Heart left ventricle (tissue), 16 donors: ENCODE measurements at regions not wholly inside any gene's neighbourhood (a gene's known extent, or its start where the extent isn't known, plus 50 kb on each side); places are given as distances from the start of the nearest gene placed in this dataset.

Experiments
- ATAC-seq, 4 donors: fragments of 200-7000 bp; cut with Tn5 transposase; one replicate each; pipeline ENCODE4 v1.9.1; 2020 to 2022; ENCODE audit warnings: moderate library complexity in 4 of 4, mild to moderate bottlenecking in 3 of 4, moderate number of reproducible peaks in 1 of 4
- DNase-seq, 5 donors: peaks; one replicate each; pipeline ENCODE4 v3.0.0-alpha.2; 2020
- H3K27ac ChIP-seq, 12 donors: fragments of 200-600 bp; sonication (generic) in 4 of 12; one replicate each; pipeline versions ENCODE4 v1.5.0 to v1.8.0; 2016 to 2022; ENCODE audit warnings: mild to moderate bottlenecking in 2 of 12
- H3K27me3 ChIP-seq, 9 donors: fragments of 200-600 bp; sonication (generic) in 2 of 9; one replicate each; pipeline versions ENCODE4 v1.5.1 to v1.8.0; 2016 to 2022; ENCODE audit warnings: mild to moderate bottlenecking in 3 of 9
- H3K36me3 ChIP-seq, 9 donors: fragments of 200-600 bp; sonication (generic) in 2 of 9; one replicate each; pipeline versions ENCODE4 v1.5.0 to v1.8.0; 2018 to 2022; ENCODE audit warnings: mild to moderate bottlenecking in 2 of 9
- H3K4me1 ChIP-seq, 12 donors: fragments of 200-600 bp; sonication (generic) in 4 of 12; one replicate each; pipeline versions ENCODE4 v1.5.0 to v1.8.0; 2016 to 2022; ENCODE audit warnings: mild to moderate bottlenecking in 3 of 12
- H3K4me3 ChIP-seq, 12 donors: fragments of 200-600 bp; sonication (generic) in 4 of 12; one replicate each; pipeline versions ENCODE4 v1.5.0 to v1.8.0; 2017 to 2022; ENCODE audit warnings: mild to moderate bottlenecking in 9 of 12, moderate library complexity in 4 of 12
- H3K9me3 ChIP-seq, 12 donors: fragments of 200-600 bp; sonication (generic) in 4 of 12; one replicate each; pipeline versions ENCODE4 v1.5.0 to v1.8.0; 2016 to 2022; ENCODE audit warnings: mild to moderate bottlenecking in 1 of 12
- CTCF ChIP-seq, 12 donors: fragments of 200-600 bp; sonication (generic) in 4 of 12; IDR thresholded peaks; one replicate each; pipeline versions ENCODE4 v1.5.0 to v1.8.0; 2018 to 2022; ENCODE audit warnings: antibody characterized with exemption in 12 of 12, mild to moderate bottlenecking in 5 of 12
- POLR2A ChIP-seq, 2 donors: fragments of 450-650 bp; IDR thresholded peaks; one replicate each; pipeline ENCODE4 v1.6.1; 2017; ENCODE audit warnings: antibody characterized with exemption in 2 of 2, mild to moderate bottlenecking in 2 of 2, moderate library complexity in 2 of 2
- WGBS, 4 donors: extraction: QIAGEN DNeasy Blood & Tissue Kit in 2 of 4; methylation state at CpG; one replicate each; pipeline versions ENCODE4 v1.1.5 to v1.1.7; 2013 to 2018; 5-methylcytosine and 5-hydroxymethylcytosine counted together
- intact Hi-C, 10 donors: fragments of 100-400 bp; cut with DNase I; formaldehyde crosslinking; loops; one replicate each; pipeline versions ENCODE4 v1.11.1 to v1.14.2; 2022
- donor health status: ischemic (EF 13 %, LVEDD 7.1; RV severe dilation, severe dysfunction).
- donor health status: healthy with polysubstance abuse.
- donor health status: DM: no; HTN: yes; CAD: no.
- donor health status: DM: no; HTN: no; CAD: no.
- donor health status: ischemic (EF 25% LVEDD 6.9; RV normal size, moderate dysfunction).
- donor health status: ischemic (EF 25% LVEDD 5.7; RV mildly dilated, moderate dysfunction).
- donor health status: healthy.
- donor health status: DM: yes; HTN: yes; CAD: no.
- donor health status: ischemic (EF 35%, LVEDD 5.7; RV mildly dilated, moderate dysfunction).
- donor health status: nonischemic (EF 11% LVEDD 7.7; RV severe dilation, severe dysfunction).
- donor health status: DM: yes; HTN: yes; CAD: no.
- donor health status: PGD.
- donor health status: ischemic (EF 29% LVEDD 5.4; RV normal size, mild dysfunction).
- donor health status: nonischemic (EF 23%, LVEDD 6.1; RV moderate dilation, normal function).

DNA sequence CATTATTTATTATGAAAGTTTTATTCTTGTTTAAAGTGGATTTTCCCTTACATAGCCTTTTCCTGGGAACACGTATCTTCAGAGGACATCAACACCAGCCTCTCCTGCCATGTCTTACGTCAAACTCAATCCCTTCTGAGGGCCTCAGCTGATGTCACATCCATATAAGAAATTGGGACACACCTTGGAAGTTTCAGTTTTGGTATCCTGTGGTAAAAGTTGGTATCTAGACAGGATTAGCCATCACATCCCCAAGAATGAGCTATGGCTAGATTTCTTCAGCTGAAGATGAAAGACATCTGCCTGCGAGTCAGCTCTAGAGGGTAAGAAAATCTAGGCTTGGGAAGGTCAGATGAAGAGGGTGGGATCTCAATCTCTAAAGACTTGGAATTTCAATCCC lies 75.8 kb upstream of the ZNF516 start:
- DNase-seq (no peak), ATAC-seq (no peak)
- peaks cover 0 to 29% (median 0%) of the 10 kb centered on the region in 12 donors for H3K4me1 ChIP-seq
- H3K36me3 ChIP-seq = no peaks in the 10 kb centered on the region
- H3K27me3 ChIP-seq = peaks cover 0 to 3% (median 0%) of the 10 kb centered on the region in 9 donors
- WGBS, 4 donors = 96 to 98% (median 97%) methylated on average over 3 of the region's 3 CpGs
- intact Hi-C loops = no loop called here
- no peak overlapping the region for H3K27ac ChIP-seq
- peaks cover 0 to 4% (median 0%) of the 10 kb centered on the region in 12 donors for H3K9me3 ChIP-seq
- no peak overlapping the region for H3K4me3 ChIP-seq
- TF ChIP-seq POLR2A (IDR thresholded peaks at IDR 0.05) = no peak
- no peak for TF ChIP-seq CTCF (IDR thresholded peaks at IDR 0.05)

GRCh38 chr18:76569644-76570419 lies 74.8 kb upstream of the ZNF516 start:
- H3K27ac ChIP-seq = no peak overlapping the region
- no peaks in the 10 kb centered on the region for H3K36me3 ChIP-seq
- no peak overlapping the region for H3K4me3 ChIP-seq
- intact Hi-C loops = no loop called here
- DNase-seq = no peak
- ATAC-seq = no peak
- TF ChIP-seq CTCF (IDR thresholded peaks at IDR 0.05) (no peak), POLR2A (IDR thresholded peaks at IDR 0.05) (no peak)
- 82 to 85% (median 84%) methylated on average over 13 to 15 of the region's 15 CpGs for WGBS, 4 donors
- no peaks in the 10 kb centered on the region for H3K9me3 ChIP-seq
- peaks cover 0 to 39% (median 0%) of the 10 kb centered on the region in 12 donors for H3K4me1 ChIP-seq
- H3K27me3 ChIP-seq = peaks cover 0 to 3% (median 0%) of the 10 kb centered on the region in 9 donors

- no peak overlapping the region for H3K4me3 ChIP-seq
- ATAC-seq (no peak), DNase-seq (no peak)
- H3K9me3 ChIP-seq = no peaks in the 10 kb centered on the region
- peaks cover 0 to 45% (median 0%) of the 10 kb centered on the region in 12 donors for H3K4me1 ChIP-seq
- H3K36me3 ChIP-seq = no peaks in the 10 kb centered on the region
- no peak for TF ChIP-seq POLR2A (IDR thresholded peaks at IDR 0.05)
- TF ChIP-seq CTCF (IDR thresholded peaks at IDR 0.05) = no peak
- peaks cover 0 to 3% (median 0%) of the 10 kb centered on the region in 9 donors for H3K27me3 ChIP-seq
- H3K27ac ChIP-seq = no peak overlapping the region
- 80 to 92% (median 84%) methylated on average over 1 of the region's 1 CpG for WGBS, 4 donors
- intact Hi-C loops = no loop called here
Observed at GRCh38 chr18:76568731-76569130, 73.7 kb upstream of the ZNF516 start.

- H3K27ac ChIP-seq = no peak overlapping the region
- peaks cover 0 to 3% (median 0%) of the 10 kb centered on the region in 9 donors for H3K27me3 ChIP-seq
- H3K9me3 ChIP-seq = no peaks in the 10 kb centered on the region
- TF ChIP-seq POLR2A (IDR thresholded peaks at IDR 0.05) = no peak
- TF ChIP-seq CTCF (IDR thresholded peaks at IDR 0.05) = no peak
- peaks cover 0 to 40% (median 0%) of the 10 kb centered on the region in 12 donors for H3K4me1 ChIP-seq
- WGBS, 4 donors = 81 to 96% (median 89%) methylated on average over 12 to 13 of the region's 13 CpGs
- no peak for DNase-seq
- intact Hi-C loops = no loop called here
- no peaks in the 10 kb centered on the region for H3K36me3 ChIP-seq
- no peak for ATAC-seq
- no peak overlapping the region for H3K4me3 ChIP-seq
Observed at GRCh38 chr18:76567835-76568445, 72.9 kb upstream of the ZNF516 start.
